ENCODE measurements at regions not wholly inside any gene's neighbourhood (a gene's known extent, or its start where the extent isn't known, plus 50 kb on each side); places are given as distances from the start of the nearest gene placed in this dataset.

GRCh38 chr13:39208636-39209035 lies 170.4 kb downstream of the NHLRC3 start:
- ATAC-seq (no peak), DNase-seq (no peak)
- Histone ChIP-seq H3K27ac (no peak overlapping the region), H3K4me3 (no peak overlapping the region), H3K27me3 (no peaks in the 10 kb centered on the region), H3K9me3 (no peaks in the 10 kb centered on the region), H3K36me3 (no peaks in the 10 kb centered on the region), H3K4me1 (no peaks in the 10 kb centered on the region)
- TF ChIP-seq, protein P1, sequence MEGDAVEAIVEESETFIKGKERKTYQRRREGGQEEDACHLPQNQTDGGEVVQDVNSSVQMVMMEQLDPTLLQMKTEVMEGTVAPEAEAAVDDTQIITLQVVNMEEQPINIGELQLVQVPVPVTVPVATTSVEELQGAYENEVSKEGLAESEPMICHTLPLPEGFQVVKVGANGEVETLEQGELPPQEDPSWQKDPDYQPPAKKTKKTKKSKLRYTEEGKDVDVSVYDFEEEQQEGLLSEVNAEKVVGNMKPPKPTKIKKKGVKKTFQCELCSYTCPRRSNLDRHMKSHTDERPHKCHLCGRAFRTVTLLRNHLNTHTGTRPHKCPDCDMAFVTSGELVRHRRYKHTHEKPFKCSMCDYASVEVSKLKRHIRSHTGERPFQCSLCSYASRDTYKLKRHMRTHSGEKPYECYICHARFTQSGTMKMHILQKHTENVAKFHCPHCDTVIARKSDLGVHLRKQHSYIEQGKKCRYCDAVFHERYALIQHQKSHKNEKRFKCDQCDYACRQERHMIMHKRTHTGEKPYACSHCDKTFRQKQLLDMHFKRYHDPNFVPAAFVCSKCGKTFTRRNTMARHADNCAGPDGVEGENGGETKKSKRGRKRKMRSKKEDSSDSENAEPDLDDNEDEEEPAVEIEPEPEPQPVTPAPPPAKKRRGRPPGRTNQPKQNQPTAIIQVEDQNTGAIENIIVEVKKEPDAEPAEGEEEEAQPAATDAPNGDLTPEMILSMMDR (IDR thresholded peaks at IDR 0.05): no peak
- intact Hi-C loops (cut with DNase I): no loop called here

DNA sequence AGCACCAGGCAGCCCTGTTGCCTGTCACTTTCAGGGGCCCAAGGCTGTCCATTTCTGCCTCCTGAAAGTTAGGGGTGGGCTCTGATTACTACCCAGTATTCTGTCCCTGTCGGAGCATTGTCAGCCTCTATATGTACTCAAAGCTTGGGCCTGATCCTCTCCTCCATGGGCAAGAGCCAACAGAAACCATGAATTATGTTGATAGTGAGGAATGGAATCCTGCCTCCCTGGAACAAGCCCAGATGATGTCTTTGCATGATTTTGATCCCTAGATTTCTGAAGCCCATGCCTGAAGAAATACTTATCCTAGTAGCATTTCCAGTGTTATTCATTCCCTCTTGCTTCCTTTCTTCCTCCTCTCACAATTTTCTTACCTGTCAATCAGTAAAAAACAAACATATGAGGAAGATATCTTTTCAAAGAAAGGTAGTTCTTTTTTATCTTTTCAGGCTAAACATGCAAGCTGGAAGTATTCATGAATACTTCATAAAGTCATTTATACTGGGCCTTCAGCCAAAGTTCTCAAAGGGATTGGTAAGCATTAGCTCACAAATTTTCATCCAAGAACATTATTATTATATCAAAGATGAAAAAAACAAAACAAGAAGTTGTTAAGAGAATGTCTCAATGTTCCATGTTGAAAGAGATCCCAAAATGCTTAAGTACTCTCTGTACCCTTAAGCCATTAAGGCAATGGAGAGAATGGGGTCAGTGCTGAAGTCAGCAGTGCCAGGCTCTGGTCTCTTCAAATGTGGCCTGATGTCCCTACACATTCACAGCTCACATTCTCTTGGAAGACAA lies 171.7 kb downstream of the NHLRC3 start:
- Histone ChIP-seq H3K36me3 (no peaks in the 10 kb centered on the region), H3K4me1 (no peaks in the 10 kb centered on the region), H3K4me3 (no peak overlapping the region), H3K27ac (peak overlapping the region; percentile 66), H3K27me3 (no peaks in the 10 kb centered on the region), H3K9me3 (no peaks in the 10 kb centered on the region)
- intact Hi-C loops (cut with DNase I): no loop called here
- TF ChIP-seq, protein P1 (IDR thresholded peaks at IDR 0.05): no peak
- ATAC-seq (peak; percentile 39), DNase-seq (no peak)

DNA sequence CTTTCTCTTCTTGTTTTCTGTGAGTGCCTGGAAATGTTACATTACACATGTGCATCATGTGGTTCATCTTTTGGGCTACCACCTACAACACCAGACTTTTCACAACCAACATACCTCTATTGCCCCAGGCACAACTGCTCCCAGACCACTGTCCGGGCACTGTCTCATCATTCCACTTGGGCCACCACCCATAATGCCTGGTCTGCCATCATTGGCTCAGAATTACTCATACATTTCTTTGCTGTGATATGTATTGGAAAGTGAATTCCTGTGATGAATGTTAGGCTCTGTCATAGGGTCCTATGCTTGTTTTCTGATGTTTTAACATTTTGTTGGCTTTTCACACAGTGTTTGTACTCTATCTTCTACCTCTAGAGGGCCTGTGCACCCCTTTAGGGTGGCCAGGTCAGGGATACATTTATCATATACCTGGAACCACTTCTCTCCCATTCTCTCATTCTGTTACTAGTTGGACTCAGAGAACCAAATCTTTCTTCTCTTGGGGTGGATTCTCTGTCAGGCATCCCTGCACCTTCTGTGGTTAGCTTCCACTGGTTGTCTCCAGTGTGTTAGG lies 172.8 kb downstream of the NHLRC3 start:
- no peak for ATAC-seq
- Histone ChIP-seq H3K9me3 (no peaks in the 10 kb centered on the region), H3K4me1 (no peaks in the 10 kb centered on the region), H3K36me3 (no peaks in the 10 kb centered on the region), H3K4me3 (no peak overlapping the region), H3K27ac (no peak overlapping the region), H3K27me3 (no peaks in the 10 kb centered on the region)
- intact Hi-C loops (cut with DNase I): no loop called here
- TF ChIP-seq, protein P1 (IDR thresholded peaks at IDR 0.05): no peak
- no peak for DNase-seq

DNA sequence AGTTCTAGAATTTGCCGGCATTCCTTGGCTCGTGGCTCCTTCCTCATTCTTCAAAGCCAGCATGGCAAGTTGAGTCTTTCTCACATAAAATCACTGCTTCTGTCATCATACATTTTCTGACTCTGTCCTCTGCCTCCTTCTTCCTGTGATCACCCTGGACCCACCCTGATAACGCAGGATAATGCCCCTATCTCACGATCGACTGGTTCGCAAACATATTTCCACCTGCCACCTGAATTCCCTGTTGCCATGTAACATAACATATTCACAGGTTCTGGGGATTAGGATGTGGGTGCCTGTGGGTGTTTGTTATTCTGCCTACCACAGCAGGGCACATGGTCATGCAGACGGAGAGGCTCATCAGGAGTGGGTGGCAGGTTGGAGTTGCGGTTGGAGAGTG lies 177.7 kb downstream of the NHLRC3 start:
- intact Hi-C loops (cut with DNase I): no loop called here
- H3K9me3 ChIP-seq: no peaks in the 10 kb centered on the region
- no peak for DNase-seq
- H3K36me3 ChIP-seq: no peaks in the 10 kb centered on the region
- no peaks in the 10 kb centered on the region for H3K27me3 ChIP-seq
- no peak overlapping the region for H3K4me3 ChIP-seq
- no peak for ATAC-seq
- no peak overlapping the region for H3K27ac ChIP-seq
- H3K4me1 ChIP-seq: no peaks in the 10 kb centered on the region
- TF ChIP-seq, protein P1 (IDR thresholded peaks at IDR 0.05): no peak

DNA sequence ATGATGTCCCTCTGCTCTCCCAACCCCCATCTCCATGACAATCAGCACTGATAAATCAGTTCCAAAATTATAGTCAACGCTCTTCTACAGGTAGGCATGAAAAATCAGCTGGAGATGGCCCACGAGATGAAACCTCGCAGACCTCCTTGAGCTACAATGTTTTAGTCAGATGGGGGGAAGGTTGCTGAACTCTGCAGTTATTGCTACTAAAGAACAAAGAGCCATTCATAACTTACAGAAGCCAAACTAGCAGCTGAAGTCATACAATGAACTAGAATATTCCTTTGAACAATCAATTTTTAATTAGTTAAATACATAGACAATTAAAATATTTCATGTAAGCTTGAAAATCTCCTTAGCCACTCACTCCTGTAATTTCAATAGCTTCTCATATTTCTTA lies 179.2 kb downstream of the NHLRC3 start:
- ATAC-seq: no peak
- no peak for DNase-seq
- intact Hi-C loops (cut with DNase I): no loop called here

More for the DNA sequence above, 179.2 kb downstream of the NHLRC3 start:
- Histone ChIP-seq H3K4me3 (no peak overlapping the region), H3K27me3 (no peaks in the 10 kb centered on the region), H3K36me3 (no peaks in the 10 kb centered on the region), H3K9me3 (no peaks in the 10 kb centered on the region), H3K27ac (no peak overlapping the region), H3K4me1 (no peaks in the 10 kb centered on the region)
- TF ChIP-seq, protein P1 (IDR thresholded peaks at IDR 0.05): no peak

Data from upper lobe of right lung (tissue), 1 donor.